HG03066 (cell line): ENCODE measurements at regions not wholly inside any gene's neighbourhood (a gene's known extent, or its start where the extent isn't known, plus 50 kb on each side); places are given as distances from the start of the nearest gene placed in this dataset.
"Not testable (repeated sequence)": the region's sequence is repeated elsewhere in the genome, so short reads cannot be mapped to it uniquely, and the experiment has no call there.

Experiments
- ATAC-seq: cut with Tn5 transposase; IDR thresholded peaks from one replicate; pipeline ENCODE4 v1.9.1; 2021; ENCODE audit warnings: low read depth; ENCODE audit not compliant: unreplicated experiment

DNA sequence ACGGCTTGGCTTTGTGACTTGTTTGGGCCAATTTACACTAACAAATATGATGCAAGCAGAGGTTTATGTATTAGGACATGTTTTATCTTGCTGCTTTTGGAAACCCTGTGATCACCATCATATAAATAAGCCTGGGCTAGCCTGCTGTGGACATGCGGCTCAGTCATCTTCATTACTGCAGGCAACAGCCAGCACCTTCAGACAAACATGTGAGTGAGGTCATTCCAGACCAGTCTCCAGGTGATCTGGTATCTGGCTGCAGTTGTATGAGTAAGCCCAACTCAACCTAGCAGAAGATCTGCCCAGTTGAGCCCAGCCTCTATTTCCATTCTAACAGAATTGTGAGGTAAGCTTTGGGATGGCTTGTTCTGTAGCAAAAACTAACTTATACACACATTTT, 254.6 kb upstream of the ATP5MC3 start:
- no peak for ATAC-seq

DNA sequence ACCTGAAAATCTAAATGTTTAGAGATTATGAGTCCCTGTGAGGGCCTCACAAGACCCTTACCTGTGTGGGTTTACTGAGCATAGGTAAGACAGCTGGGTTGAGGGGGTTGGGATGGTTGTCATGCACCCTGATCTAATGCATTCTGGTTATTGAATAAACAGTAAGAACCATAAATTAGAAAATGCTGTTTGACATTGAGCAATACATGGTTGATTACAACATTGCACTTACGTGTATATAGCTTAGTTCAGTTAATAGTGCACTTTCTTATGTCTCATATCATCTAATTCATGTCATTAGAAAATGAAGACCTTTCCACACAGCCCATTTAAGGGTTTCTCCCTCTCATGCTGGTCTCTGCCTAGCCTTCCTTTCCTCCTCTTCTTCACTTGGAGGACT, 253.5 kb upstream of the ATP5MC3 start:
- no peak for ATAC-seq

DNA sequence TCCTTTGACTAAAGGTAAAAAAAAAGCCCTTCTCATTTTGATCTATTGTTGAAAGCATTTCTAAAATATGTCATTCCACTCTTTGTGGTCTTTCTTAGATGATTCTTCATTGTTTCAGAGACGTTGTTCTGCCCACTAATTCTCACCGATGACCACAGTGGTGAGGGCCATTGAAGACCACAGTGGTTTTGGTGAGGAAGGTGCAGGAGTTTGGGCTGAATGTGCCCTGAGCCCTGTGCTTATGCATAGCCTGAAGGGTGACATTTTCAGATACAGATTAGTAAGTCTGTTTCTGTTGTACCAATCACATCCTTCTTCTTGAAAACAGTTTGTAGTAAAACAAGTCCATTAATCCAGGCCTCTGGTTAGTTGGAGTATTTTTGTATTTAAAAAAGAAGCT, 251.3 kb upstream of the ATP5MC3 start:
- no peak for ATAC-seq

DNA sequence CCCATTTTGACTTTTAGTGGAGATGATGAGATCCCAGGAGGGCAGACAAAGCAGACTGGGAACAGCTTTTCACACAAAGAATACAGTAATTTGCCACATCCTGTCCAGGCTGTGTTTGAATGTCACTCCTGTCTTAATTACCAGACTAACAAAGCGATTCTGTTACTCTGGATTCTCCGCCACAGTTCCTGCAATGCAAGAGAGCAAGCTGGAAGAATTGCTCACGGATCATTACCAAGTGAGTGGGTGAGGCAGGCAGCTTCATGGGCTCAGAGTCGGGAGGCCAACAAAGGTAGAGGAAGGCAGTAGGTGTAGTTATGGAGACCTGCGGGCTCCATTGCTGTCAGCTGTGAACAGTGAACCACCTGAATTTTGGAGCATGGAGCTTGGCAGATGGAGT, 250.5 kb upstream of the ATP5MC3 start:
- no peak for ATAC-seq

DNA sequence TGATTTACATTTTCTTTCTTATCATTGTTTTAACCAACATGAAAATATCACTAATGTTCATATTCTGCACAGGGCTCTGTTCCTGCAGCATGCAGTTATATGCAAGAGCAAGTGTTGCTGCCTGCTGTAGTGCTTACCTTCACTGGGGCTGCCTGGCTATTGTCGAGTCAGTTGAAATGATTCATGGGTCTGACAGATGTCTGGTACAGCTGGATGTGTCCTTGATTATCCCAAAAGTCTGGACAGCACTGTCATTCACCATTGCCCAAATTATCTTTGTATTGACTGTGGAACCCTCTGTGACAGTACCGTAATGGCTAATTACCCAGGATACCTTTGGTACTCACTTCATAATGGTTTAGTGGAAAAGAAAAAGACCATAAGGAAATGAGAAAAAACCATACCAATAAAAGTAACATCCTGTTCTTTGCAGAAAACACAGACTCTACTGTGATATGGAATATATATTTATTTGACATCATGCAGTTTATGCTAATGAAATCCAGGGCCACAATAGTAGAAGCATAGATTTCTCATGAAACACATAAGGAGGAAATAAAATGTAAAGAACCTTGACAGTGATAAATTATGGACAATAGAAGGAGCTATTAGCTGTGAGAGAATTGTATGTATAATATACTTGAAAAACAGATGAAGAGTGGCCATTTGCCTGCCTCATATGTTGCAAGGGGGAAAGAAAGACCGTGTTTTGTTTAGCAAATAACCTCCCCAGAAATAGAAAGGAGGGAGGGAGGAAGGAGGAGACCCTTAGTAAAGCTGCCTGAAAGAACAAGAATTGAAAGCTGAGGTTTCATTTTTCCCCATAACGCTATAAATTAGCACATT, 249.8 kb upstream of the ATP5MC3 start:
- ATAC-seq, result no peak

DNA sequence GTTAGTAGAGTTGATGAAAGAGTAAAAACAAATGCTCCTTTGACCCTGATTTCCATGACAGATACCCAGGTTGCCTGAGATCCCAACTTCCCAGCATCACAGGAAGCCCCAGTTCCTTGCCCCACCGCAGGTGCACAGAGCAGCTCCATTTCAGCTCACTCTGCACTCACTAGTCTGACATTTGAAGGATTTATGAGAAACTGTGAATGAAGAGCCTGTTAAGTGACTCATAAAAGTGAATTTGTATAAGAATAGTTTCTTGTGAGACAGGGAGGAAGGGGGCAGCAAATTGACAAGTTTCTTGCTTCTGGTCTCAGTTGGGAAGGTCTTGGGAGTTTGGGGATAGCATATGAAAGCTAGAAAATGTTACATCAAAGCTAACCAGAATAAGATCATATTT, 248.7 kb upstream of the ATP5MC3 start:
- no peak for ATAC-seq

DNA sequence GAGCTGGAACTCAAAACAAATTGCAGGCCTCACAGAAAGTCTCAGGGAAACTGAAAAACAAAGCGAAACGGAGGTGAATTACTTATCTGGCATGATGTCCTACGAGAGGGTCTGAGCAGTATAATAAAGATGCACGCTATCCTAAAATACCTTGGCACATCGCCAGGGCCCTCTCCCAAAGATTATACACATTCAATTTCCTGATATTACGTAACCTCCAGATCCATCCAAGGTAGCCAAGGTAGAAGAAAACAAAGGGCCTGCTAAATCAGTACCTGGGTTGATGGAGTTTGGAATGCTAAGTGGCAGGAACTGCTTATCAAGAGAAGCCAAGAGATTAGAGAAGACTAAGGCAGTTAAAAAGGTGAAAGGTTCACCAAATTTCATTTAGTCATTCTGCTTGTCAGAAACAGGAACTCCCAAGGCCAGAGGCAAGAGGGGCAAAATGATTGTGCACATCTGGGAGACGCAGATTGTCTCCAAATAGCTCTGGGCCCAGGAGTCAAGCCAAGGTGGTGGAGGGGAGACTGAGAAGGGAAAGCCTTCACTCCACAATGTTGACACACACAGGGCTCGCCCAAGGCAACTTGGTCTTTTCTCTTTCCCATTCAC, 236.8 kb upstream of the ATP5MC3 start:
- no peak for ATAC-seq

DNA sequence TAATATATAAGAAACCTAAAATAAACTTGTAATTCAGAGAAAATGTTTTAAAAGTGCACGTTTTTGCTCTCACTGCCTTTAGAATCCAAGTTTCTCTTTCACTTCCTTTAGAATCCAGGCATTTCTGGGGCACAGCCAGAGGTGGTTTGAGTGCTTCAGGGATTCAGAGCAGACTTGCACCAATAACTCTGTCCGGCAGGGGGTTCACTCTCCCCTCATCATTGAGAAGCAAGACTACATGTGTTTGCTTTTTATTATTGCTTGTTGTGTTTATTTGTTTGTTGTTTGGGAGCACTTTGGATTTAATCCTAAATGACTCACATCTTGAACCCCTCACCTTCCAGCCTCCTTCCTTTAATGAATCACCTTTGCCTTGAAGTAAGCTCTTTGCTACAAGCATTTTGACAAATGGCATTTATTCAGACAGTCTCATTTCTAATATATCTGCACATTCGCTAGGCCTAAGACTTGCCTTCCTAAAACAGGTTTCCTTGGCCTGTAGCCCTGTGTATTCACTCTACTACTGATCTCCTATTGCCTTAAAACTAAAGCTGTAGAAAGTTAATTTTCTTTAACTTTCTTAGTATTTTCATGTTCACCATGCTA, 233.5 kb upstream of the ATP5MC3 start:
- ATAC-seq, result no peak

DNA sequence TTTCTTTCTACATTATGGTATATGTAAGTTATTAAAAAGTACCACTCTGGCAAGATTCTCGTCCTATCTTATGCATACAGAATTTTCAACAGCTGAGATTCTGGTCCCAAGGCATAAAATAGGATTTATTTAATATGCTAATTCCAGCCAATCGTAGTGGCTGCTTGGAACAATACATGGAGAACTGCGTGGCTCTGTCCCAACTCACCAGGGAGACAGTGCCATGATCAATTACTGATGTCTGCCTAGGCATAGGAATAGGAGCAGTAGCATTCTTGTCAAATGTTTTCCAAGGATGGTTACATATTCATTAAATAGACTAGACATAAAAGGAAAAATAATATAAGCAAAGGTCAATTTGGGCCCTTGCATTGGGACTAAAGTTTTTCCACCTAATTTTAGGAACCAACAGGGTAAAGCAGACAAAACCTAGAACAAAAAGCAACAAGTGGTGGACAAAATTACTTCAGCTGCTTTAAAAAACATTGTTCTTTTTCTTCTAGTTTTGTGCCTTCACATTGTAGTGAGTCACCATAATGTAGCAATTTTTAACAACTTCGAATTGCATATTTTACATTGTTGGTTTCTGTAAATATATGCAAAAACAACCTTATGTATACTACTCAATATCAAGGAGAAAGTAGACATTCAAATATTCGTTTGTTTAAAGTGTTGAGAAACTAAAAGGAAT, 232.8 kb upstream of the ATP5MC3 start:
- no peak for ATAC-seq

DNA sequence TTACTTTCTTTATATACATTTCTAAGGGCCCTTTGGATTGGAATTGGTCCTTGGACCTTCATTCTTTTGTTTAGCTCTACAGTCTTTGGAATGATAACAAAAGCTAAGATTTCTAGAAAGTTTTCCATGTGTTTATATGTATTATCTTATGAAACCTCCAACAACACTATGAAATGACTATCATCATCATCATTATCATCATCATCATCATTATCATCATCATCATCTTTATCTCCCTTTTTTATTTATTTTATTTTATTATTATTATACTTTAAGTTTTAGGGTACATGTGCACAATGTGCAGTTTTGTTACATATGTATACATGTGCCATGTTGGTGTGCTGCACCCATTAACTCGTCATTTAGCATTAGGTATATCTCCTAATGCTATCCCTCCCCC, 229.4 kb upstream of the ATP5MC3 start:
- ATAC-seq, result not testable (repeated sequence)

DNA sequence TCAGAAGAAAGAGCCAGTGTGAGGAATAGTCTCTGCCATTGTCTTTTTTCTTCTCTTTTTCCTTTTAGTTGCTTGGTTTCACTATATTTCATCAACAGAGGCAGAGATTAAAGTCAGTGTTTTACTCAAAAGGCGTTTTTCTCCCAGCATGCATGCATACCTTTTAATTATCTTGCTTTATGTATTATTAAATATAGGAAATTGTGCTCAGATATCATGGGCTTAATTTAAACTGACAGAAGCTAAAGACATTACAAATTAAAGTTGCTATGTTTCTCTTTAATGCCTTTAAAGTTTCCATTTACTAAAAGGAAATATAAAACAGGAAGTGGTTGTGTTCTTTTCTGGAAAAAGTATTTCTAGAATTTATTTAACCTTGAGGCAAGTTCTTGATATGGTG, 223.3 kb upstream of the ATP5MC3 start:
- ATAC-seq, result no peak

DNA sequence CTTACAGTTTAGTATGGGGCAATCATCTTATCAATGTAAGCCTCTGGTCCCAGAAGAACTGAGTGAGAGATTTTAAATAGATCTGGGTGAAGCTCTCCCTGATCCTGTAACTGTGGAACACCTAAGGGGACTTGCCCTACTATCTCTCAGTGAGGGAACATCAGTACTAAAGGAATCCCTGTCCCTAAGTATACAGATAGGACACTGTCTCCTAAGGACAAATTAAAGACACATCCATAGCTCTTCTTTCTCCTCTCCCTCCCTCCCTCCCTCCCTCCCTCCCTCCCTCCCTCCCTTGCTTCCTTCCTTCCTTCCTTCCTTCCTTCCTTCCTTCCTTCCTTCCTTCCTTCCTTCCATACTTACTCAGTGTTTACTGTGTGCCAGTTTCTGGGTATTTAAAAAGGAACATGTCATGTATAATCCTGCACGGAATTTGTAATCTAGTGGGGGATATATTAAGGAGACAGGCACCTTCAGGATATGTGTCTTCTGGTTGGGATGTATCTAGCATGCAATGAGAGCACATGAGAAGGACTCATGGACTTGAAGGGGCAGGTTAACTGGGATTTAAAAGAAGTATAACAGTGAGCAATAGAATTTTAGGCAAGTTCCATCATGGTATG, 222.2 kb upstream of the ATP5MC3 start:
- ATAC-seq, result no peak

DNA sequence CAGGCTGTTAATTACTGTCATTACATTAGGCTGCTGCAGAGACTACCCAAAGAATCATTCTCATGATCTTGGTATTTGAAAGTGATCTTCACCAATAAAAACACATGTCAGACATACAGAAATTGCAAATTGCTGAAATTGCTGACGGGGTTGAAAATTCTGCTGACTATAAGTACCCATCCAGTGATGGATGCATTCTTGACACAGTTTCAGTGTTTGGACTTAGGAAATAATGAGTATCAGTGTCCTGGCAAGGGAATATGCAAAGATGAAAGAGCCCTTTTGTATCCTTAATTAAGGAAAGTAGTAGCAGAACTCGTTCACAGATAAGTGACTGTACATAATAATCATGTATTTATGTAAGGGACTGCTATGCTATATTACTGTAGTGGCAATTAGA, 221.1 kb upstream of the ATP5MC3 start:
- no peak for ATAC-seq

DNA sequence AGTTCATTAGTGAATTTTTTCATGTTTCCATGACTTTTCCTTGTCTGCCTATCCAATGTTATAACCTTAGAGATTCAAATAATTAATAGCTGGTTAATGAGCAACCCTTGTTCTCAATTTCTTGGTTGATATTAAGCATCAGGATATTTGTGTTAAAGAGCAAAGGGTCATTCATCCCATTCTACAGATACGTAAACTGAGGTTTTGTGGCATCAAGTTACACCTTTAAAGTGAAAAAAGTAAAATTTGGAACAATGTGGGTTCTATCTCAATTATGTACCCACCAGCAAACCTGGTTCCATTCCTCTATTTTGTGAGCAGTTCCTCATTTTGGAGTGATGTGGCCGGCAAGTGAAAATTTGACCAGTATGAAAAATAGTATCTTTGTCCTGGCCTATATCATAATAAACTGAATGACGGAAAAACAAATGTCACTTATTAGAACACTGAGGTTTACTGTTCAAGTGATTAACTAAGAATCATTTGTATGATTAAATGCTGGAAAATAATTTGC, 220.5 kb upstream of the ATP5MC3 start:
- no peak for ATAC-seq

DNA sequence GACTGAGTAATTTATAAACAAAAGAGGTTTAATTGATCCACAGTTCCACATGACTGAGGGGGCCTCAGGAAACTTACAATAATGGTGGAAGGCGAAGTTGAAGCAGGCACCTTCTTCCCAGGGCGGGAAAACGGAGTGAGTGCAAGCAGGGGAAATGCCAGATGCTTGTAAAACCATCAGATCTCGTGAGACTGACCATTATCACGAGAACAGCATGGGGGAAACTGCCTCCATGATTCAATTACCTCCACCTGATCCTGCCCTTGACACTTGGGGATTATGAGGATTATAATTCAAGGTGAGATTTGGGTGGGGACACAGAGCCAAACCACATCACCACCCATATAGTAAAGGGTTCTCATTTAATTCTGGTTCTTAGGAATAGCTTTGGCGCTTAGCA, 219.5 kb upstream of the ATP5MC3 start:
- no peak for ATAC-seq

DNA sequence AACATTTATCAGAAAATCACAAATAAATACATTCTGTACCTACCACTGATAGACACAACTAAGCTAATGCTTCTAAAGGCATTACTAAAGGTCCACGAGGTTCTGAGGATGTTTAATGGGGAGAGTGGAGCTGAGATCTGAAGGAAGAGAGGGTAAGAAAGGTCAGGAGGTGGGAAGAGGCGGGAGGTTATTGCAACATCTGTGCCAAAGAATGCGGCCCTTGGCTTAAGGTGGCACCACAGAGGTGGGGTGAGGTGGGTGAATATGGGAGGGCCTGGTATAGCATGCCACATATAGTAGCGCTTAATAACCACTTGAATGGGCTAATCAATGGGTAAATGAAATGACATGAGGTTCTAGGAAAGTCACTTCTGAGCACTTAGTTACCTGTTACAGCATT, 217.8 kb upstream of the ATP5MC3 start:
- no peak for ATAC-seq

DNA sequence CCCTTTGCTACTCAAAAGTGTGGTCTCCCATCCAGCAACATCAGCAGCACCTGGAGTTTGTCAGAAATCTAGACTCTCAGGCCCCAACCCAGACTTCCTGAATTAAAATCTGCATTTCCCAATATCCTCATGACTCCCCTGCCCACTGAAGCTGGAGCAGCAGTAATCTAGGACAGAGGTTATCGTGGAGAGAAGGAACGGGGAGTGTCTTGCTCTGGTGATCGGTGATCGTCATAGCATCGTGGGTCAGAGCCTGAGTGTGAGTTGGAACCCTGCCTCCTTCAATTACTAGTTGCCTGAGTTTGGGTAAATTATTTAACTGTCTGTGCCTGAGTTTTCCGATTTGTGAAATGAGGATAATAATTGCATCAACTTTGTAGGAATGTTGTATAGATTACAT, 217.3 kb upstream of the ATP5MC3 start:
- no peak for ATAC-seq

DNA sequence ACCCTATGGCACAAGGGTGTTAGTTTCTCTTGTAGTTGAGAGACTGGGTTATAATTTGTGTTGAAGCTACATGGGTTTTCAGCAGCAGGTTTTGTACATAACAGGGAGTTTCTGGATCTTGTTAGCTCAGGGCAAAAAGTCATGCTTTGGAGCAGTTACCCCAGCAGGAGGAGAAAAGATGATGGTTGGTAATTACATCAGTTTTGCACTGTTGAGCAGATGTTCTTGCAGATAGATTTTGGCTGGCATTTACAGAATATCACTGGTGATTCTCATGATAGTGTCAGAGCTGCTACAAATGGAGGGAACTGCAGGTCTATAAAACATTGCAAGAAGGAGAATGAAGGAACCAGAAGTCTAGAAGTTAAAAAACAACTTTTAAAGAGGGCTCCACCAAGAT, 215.2 kb upstream of the ATP5MC3 start:
- ATAC-seq, result no peak

DNA sequence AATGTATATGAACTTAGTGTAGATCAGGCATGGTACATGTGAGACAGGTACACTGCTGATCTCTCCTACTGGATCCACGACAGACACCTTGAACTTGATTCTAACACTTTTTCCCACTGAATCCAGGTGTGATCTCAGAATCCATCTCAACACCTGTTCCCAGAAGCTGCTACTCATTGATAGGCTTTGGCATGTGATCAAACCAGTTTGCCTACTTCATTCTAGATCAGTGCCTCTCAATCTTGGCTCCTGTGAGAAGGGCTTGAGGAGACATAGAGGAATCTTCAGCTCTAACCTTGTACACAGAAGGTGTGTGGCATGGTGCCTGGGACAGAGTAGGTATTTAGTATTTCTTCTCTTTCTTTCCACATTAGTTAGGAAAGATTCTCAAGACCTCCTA, 212.3 kb upstream of the ATP5MC3 start:
- no peak for ATAC-seq

DNA sequence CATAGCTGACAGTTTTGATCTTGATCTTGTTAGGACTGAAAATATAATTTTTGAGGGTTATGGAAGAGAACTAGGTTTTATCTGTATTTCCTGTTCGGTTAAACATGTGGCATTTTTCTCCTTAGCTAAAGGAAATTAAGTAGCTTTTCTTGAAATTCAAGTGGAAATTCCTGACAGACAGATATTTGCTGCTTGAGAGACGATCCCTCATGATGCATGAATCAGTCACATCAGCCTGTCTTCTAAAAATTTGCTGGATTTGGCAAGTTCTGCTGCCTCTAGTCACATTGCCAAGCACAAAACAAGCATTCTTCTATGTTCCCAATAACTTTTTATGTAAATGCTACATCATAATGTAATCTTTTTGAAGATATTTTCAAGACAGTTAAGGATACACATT, 201.8 kb upstream of the ATP5MC3 start:
- ATAC-seq, result no peak

DNA sequence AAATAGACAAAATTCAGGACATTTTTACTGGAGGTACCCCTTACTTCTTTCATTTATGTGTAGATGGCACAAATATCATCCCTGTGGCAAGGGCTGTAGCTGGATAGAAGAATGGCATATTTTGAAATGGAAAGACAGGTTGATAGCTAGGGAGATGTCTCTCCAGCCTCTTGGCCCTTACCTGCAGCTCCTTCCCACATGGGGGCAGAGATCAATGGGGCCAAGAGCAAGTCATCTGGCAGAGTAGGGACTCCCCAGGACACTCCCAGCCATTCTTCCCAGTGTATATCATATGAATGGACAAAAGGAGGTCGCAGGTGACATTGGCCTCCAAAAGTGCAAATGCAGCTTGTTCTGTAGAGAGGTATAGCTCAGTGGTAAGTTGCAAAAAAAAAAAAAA, 192.2 kb upstream of the ATP5MC3 start:
- ATAC-seq, result no peak
